Stimulated activated CD4-positive, alpha-beta T cell treated with anti-CD3 and anti-CD28 coated beads, Interleukin-12 subunit alpha, Interleukin-12 subunit beta, amount 100 ng/mL, for 4 hours (primary cell): ENCODE measurements at regions not wholly inside any gene's neighbourhood (a gene's known extent, or its start where the extent isn't known, plus 50 kb on each side); places are given as distances from the start of the nearest gene placed in this dataset.
"Not testable (repeated sequence)": the region's sequence is repeated elsewhere in the genome, so short reads cannot be mapped to it uniquely, and the experiment has no call there.

Experiments
- DNase-seq: peaks from one replicate; pipeline ENCODE4 v3.0.0-alpha.2; 2020

- DNase-seq = no peak
Observed at GRCh38 chr18:1499265-1499664, 594.6 kb downstream of the ADCYAP1 start.

- no peak for DNase-seq
Observed at GRCh38 chr18:1503847-1504246, 599.2 kb downstream of the ADCYAP1 start.

DNA sequence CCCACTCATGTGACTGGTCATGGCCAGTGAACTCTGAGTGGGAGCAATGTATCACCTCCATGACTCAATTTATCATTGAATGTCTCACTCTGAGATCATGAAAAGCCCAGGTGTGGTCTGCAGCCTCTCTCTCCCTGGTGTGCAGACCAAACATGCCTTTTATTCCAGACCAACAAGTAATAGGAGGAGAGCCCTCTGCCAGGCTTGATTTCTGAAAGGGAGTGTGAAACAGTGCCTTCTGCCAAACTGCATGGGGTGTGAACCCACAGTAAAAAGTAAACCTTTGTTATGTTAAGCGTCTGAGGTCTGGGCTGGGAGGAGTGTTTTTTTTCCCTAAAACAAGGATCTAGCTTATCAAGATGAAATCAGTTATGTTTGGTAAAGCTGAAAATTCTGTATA, 601.2 kb downstream of the ADCYAP1 start:
- DNase-seq = no peak

DNA sequence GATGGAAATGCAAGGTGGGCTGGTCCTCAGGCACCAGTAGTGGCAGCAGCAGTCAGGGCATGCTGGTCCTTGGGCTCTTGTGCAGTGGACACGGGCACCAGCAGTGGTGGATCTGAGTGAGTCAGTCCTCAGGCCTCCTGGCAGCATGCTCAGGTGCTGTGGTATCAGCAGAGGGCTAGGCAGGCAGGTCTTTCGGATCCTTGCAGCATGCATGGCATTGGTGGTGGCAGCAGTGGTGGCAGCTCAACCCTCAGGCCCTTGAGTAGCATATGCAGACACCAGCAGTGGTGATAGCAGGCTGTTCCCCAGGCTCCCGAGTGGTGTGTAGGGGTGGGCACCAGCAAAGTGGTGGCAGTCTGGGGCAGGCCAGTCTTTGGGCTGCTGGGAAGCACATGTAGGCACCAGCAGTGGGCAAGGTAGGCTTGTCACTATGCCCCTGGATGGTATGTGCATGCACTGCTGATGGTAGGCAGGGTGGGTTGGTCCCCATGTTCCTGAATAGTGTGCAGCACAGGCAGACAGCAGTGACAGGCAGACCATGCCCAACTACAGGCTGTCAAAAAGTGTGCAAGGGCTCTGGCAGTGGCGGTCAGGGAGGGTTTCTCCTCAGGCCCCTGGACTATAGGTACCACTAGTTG, 606.0 kb downstream of the ADCYAP1 start:
- DNase-seq = no peak

DNA sequence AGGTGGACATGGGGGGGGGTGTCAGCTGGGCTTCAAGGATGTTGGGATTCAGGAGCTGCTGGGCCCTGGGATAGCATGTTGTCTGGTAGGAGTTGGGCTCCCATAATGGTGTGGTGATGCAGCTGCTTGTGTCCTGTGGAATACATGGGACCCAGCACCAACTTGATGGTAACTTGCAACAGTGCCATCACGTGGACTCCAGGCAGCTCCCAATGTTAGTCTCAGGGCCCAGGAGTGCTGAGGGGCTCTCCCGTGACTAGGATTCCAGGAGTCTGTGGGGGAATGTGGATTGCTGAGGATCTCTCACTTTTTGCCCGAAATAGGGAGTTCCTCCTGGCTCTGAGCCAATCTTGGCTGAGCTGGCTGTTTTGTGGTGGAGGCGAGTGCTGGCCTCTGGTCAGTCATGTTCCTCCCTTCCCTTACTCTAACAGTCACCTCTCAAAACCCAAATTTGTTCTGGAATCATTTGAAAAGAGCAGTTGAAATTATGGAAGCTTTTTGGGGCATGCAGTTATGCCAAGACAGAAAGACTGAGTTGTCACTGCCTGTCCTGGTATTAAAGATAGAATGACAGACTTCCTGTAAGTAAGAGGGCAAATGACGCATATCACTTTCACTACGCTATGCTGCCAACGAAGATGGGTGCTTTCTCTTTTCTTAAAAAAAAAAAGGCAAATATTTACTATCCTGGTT, 607.1 kb downstream of the ADCYAP1 start:
- no peak for DNase-seq

DNA sequence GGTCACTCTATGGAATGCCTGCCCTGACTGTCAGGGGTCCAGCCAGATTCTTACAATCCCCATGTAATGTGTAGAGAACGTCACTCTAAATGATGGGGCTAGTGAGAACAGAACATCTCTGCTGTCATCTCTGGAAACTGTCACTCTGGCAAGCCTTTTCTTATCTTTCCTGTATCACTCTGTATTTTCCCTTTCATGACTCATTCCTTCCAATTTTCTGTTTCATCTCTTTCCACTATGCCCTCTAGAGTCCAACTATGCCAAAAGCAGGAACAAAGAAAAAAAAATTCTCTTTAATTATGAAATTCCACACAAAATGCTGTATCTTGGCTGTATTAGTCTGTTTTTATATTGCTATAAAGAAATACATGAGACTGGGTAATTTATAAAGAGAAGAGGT, 608.8 kb downstream of the ADCYAP1 start:
- DNase-seq = no peak

- DNase-seq = not testable (repeated sequence)
Observed at GRCh38 chr18:1521588-1522248, 617.0 kb downstream of the ADCYAP1 start.

DNA sequence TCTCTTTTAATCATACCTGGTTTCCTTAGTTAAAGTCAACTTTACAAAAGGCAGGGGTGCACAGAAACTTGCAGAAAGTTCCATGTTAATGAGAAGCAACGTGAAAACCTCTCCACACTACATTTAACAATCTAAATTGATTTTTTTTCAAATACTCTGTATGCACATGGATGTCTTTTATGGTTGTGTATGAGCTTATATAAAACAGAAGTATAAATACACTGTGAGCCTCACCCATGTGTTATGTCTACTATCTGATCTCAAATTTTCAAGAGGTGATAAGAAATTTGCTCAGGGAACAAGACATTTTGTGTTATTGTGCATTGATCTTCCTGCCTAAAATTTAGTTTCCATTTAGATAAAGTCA, 617.6 kb downstream of the ADCYAP1 start:
- DNase-seq = no peak

- no peak for DNase-seq
Observed at GRCh38 chr18:1526991-1527390, 622.3 kb downstream of the ADCYAP1 start.

DNA sequence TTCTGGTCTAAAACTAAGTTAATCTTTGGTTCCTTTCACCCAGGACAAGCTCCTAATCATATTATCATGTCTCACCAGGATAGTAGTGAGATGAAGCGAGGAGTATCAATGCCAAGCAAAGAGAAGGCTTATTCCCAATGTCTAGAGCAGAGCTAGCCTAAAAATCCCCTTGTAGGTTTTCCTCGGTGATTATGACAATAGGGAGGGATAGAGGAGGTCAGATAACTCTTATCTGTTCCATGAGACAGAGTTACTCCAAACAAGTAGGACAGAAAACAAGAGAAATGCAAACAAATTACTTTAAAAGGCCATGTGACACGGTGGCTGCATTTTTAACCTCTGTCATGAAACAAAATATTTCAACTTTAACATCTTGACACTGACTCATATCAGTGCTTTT, 623.1 kb downstream of the ADCYAP1 start:
- DNase-seq = no peak

DNA sequence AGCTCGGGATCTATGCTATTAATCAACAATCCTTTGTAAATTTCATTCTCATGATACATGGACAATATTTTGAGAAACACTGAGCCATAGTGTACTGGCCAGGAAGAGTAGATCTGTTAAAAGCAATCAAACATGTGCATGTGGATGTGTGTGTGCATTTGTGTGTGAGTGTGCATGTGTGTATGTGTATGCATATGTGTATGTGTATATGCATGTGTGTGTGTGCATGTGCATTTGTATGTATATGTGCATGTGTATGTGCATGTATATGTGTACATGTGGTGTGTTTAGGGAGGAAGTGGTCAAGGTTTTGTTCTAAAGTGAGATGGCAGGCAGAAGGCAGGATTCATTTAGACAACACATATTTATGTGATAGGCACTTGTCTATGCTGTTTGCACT, 623.8 kb downstream of the ADCYAP1 start:
- DNase-seq = no peak

- DNase-seq = no peak
Observed at GRCh38 chr18:1528964-1529509, 624.4 kb downstream of the ADCYAP1 start.

DNA sequence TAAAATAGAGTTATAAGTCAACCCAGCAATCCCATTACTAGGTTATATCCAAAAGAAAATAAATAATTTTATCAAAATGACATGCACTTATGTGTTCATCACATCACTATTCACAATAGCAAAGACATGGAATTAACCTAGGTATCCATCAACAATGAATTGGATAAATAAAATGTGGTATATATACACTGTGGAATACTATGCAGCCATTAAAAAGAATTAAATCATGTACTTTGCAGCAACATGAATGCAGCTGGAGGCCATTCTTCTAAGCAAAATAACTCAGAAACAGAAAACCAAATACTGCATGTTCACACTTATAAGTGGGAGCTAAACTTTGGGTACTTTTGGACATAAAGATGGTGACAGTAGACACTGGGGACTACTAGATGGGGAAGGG, 626.0 kb downstream of the ADCYAP1 start:
- no peak for DNase-seq

DNA sequence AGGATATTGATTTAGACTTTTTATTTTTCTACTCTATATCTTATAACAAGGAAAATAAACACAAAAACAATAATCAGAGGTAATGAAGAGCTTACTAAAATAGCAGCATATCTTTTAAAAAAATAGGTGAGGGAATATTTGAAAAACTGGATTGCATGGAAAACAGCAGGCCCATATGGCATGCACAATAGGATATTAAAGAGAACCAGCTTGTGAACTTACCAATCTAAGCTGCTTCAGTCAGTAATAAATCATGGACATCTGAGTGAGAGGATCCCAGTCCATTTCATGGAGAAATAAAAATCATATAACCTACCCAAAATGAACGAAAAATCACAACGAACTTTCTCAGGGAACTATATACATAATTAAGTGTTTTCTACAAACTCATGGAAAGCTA, 634.6 kb downstream of the ADCYAP1 start:
- DNase-seq = no peak

DNA sequence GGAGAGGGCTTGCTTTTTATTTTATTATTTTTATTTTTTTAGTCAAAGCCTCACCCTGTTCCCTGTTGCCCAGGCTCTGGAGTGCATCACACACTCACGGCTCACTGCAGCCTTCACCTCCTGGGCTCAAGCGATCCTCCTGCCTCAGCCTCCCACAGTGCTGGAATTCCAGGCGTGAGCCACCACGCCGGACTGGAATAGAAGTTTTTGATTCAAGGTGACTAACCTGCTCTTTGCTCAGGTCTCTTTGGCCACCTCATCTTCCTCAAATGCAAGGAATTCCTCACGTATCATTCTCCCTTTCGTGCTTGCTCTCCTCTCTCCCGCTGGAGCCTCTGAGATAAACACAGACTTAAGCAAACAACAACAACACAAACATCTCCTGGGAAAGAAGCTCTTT, 636.8 kb downstream of the ADCYAP1 start:
- no peak for DNase-seq

GRCh38 chr18:1542230-1542774, 637.6 kb downstream of the ADCYAP1 start:
- DNase-seq = no peak

GRCh38 chr18:1544016-1544415, 639.3 kb downstream of the ADCYAP1 start:
- no peak for DNase-seq

GRCh38 chr18:1557711-1558110, 653.0 kb downstream of the ADCYAP1 start:
- DNase-seq = not testable (repeated sequence)

- DNase-seq = no peak
Observed at GRCh38 chr18:1559563-1559962, 654.9 kb downstream of the ADCYAP1 start.

DNA sequence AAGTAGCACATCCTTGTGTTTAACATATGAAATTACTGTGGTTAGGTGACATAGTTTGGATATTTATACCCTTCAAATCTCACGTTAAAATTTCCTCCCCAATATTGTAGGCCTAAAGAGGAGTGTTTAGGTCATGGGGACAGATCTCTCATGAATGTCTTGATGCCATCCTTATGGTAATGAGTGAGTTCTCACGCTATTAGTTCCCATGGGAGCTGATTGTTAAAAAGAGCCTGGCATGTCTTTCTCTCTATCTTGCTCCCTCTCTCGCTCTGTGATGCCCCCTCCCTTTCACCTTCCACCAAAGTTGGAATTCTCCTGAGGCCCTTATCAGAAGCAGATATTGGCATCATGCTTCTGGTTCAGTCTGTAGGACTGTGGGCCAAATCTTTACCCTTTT, 660.1 kb downstream of the ADCYAP1 start:
- no peak for DNase-seq

DNA sequence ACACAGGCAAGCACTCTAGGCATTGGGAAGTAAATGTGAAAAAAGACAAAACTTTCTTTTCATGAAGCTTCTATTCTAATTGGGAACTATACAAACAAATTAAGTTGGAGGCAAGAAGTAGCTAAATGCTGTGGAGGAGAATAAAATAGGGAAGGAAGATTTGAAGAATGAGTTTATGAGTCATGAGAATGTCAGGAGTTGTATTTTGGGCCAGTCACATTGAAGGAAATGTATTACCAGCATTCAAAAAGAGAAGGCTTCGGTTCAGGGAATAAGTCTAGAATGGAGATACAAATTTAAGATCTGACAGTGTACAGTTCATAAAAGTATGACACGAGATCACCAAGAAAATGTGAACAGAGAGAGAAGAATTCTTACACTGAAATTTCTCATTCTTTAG, 666.5 kb downstream of the ADCYAP1 start:
- DNase-seq = no peak

GRCh38 chr18:1573732-1574131, 669.1 kb downstream of the ADCYAP1 start:
- DNase-seq = no peak

GRCh38 chr18:1575084-1575483, 670.4 kb downstream of the ADCYAP1 start:
- no peak for DNase-seq

DNA sequence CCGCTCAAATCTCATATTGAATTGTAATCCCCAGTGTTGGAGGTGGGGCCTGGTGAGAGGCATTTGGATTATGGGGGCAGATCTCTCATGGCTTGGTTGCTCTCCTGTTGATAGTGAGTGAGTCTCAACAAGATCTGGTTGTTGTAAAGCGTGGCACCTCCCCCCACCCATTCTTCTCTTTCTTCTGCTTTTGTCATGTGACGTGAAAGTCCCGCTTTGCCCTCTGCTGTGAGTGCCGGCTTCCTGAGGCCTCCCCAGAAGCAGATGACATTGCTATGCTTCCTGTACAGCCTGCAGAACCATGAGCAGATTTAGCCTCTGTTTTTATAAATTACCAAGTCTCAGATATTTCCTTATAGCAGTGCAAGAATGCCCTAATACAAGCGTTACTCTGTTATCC, 673.8 kb downstream of the ADCYAP1 start:
- DNase-seq = no peak
